ENCODE measurements at regions not wholly inside any gene's neighbourhood (a gene's known extent, or its start where the extent isn't known, plus 50 kb on each side); places are given as distances from the start of the nearest gene placed in this dataset.

DNA sequence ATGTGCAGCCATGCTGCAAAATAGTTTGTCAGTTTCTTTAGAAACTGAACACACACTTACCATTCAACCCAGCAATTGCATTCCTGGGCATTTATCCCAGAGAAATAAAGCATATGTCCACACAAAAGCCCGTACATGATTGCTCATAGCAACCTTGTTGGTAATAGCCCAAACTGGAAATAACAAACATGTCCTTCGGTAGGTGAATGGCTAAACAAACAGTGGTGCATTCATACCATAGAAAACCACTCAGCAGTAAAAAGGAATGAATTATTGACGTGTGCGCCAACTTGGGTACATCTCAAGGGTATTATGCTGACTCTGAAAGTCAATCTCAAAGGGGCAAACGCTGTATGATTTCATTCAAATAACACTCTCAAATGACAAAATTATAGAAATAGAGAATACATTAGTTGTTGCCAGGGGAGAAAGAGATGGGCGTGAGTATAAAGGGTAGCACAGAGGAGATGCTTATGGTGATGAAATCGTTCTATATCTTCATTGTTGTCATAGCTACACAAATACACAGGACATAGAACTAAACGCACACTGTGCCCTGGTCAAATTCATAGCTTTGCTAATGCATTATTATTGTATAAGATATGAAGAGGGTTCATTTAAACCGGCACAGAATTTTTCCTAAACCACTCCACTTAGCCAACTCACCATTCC lies 58.2 kb downstream of the DRD1 start:
- TF ChIP-seq CTCF (IDR thresholded peaks at IDR 0.05) (no peak), POLR2AphosphoS5 (IDR thresholded peaks at IDR 0.05) (no peak), POLR2A (IDR thresholded peaks at IDR 0.05) (no peak)
